Liver (tissue), 8 donors: ENCODE measurements at regions not wholly inside any gene's neighbourhood (a gene's known extent, or its start where the extent isn't known, plus 50 kb on each side); places are given as distances from the start of the nearest gene placed in this dataset.

Source experiments
- DNase-seq: peaks from one replicate; pipeline ENCODE4 v3.0.0-alpha.2; 2017; ENCODE audit warnings: low spot score
- H3K27ac ChIP-seq, 2 donors: one replicate each; pipeline ENCODE4 v1.7.0; 2013; ENCODE audit warnings: inconsistent platforms in 2 of 2, low read length in 2 of 2, control low read depth in 1 of 2, low read depth in 1 of 2, mild to moderate bottlenecking in 1 of 2
- H3K27me3 ChIP-seq, 4 donors: one replicate each; pipeline versions ENCODE4 v1.6.1 to v1.7.0; 2013; ENCODE audit warnings: low read length in 3 of 4, inconsistent platforms in 1 of 4, mild to moderate bottlenecking in 1 of 4, moderate library complexity in 1 of 4; ENCODE audit not compliant: control insufficient read depth in 4 of 4, insufficient read depth in 4 of 4
- H3K36me3 ChIP-seq, 4 donors: one replicate each; pipeline versions ENCODE4 v1.6.1 to v1.7.0; 2013; ENCODE audit warnings: low read length in 3 of 4, mild to moderate bottlenecking in 3 of 4, low read depth in 1 of 4, moderate library complexity in 1 of 4; ENCODE audit not compliant: control insufficient read depth in 4 of 4, insufficient read depth in 3 of 4
- H3K4me1 ChIP-seq, 4 donors: one replicate each; pipeline versions ENCODE4 v1.6.1 to v1.7.0; 2013; ENCODE audit warnings: low read length in 3 of 4, mild to moderate bottlenecking in 3 of 4, moderate library complexity in 1 of 4; ENCODE audit not compliant: control insufficient read depth in 4 of 4, insufficient read depth in 4 of 4
- H3K4me3 ChIP-seq, 3 donors: one replicate each; pipeline versions ENCODE4 v1.6.1 to v1.7.0; 2013; ENCODE audit warnings: low read length in 3 of 3, control low read depth in 1 of 3, low read depth in 1 of 3, mild to moderate bottlenecking in 1 of 3
- H3K9ac ChIP-seq, 2 donors: one replicate each; pipeline ENCODE4 v1.7.0; 2013; ENCODE audit warnings: low read length in 2 of 2, mild to moderate bottlenecking in 2 of 2, moderate library complexity in 2 of 2, control low read depth in 1 of 2, low read depth in 1 of 2
- H3K9me3 ChIP-seq, 4 donors: one replicate each; pipeline versions ENCODE4 v1.6.1 to v1.7.0; 2013; ENCODE audit warnings: low read length in 3 of 4; ENCODE audit not compliant: control insufficient read depth in 4 of 4
- ATF3 ChIP-seq: IDR thresholded peaks from 2 replicates; pipeline ENCODE4 v1.6.1; 2016; ENCODE audit warnings: antibody characterized with exemption
- CTCF ChIP-seq: fragments of 150-350 bp; IDR thresholded peaks from 2 replicates; pipeline ENCODE4 v1.5.1; 2017; ENCODE audit warnings: improper control_type of control experiment, low read depth, low read length; ENCODE audit not compliant: missing input control
- EGR1 ChIP-seq, 2 donors: IDR thresholded peaks; 2 replicates each; pipeline ENCODE4 v1.6.1; 2016 to 2018; ENCODE audit warnings: antibody characterized with exemption in 2 of 2, low read depth in 2 of 2
- FOXA1 ChIP-seq: IDR thresholded peaks from 2 replicates; pipeline ENCODE4 v1.6.1; 2016; ENCODE audit warnings: antibody characterized with exemption
- FOXA2 ChIP-seq: IDR thresholded peaks from 2 replicates; pipeline ENCODE4 v1.6.1; 2016; ENCODE audit warnings: antibody characterized with exemption
- GABPA ChIP-seq, 2 donors: IDR thresholded peaks in 1 of 2; conservative IDR thresholded peaks in 1 of 2; 2 replicates each; pipeline ENCODE4 v1.6.1; 2016; ENCODE audit warnings: antibody characterized with exemption in 2 of 2, mild to moderate bottlenecking in 1 of 2, moderate library complexity in 1 of 2
- HNF4A ChIP-seq, 2 donors: conservative IDR thresholded peaks; 2 replicates each; pipeline ENCODE4 v1.6.1; 2016; ENCODE audit warnings: antibody characterized with exemption in 2 of 2, mild to moderate bottlenecking in 2 of 2
- HNF4G ChIP-seq: IDR thresholded peaks from 2 replicates; pipeline ENCODE4 v1.6.1; 2016; ENCODE audit warnings: antibody characterized with exemption
- JUND ChIP-seq, 2 donors: IDR thresholded peaks; 2 replicates each; pipeline ENCODE4 v1.6.1; 2016; ENCODE audit warnings: antibody characterized with exemption in 2 of 2
- MAX ChIP-seq: IDR thresholded peaks from 2 replicates; pipeline ENCODE4 v1.6.1; 2016; ENCODE audit warnings: antibody characterized with exemption
- NR2F2 ChIP-seq: IDR thresholded peaks from 2 replicates; pipeline ENCODE4 v1.6.1; 2016; ENCODE audit warnings: antibody characterized with exemption
- RAD21 ChIP-seq, 2 donors: IDR thresholded peaks; 2 replicates each; pipeline ENCODE4 v1.6.1; 2016; ENCODE audit warnings: antibody characterized with exemption in 2 of 2, mild to moderate bottlenecking in 2 of 2
- REST ChIP-seq: IDR thresholded peaks from 2 replicates; pipeline ENCODE4 v1.6.1; 2016; ENCODE audit warnings: antibody characterized with exemption, mild to moderate bottlenecking
- RXRA ChIP-seq, 2 donors: IDR thresholded peaks; 2 replicates each; pipeline ENCODE4 v1.6.1; 2017 to 2018; ENCODE audit warnings: antibody characterized with exemption in 2 of 2, mild to moderate bottlenecking in 1 of 2
- SP1 ChIP-seq: IDR thresholded peaks from 2 replicates; pipeline ENCODE4 v1.6.1; 2018; ENCODE audit warnings: antibody characterized with exemption, mild to moderate bottlenecking
- TAF1 ChIP-seq: conservative IDR thresholded peaks from 2 replicates; pipeline ENCODE4 v1.6.1; 2016; ENCODE audit warnings: antibody characterized with exemption, mild to moderate bottlenecking
- YY1 ChIP-seq: IDR thresholded peaks from 2 replicates; pipeline ENCODE4 v1.6.1; 2016; ENCODE audit warnings: antibody characterized with exemption, mild to moderate bottlenecking
- ZBTB33 ChIP-seq: IDR thresholded peaks from 2 replicates; pipeline ENCODE4 v1.6.1; 2016; ENCODE audit warnings: antibody characterized with exemption
- WGBS: extraction: QIAGEN DNeasy Blood & Tissue Kit; methylation state at CpG from one replicate; pipeline ENCODE4 v1.1.7; 2013; 5-methylcytosine and 5-hydroxymethylcytosine counted together
- donor health status: healthy.
- donor health status: healthy.
- donor health status: healthy.
- donor health status: healthy.
- donor health status: healthy.

GRCh38 chr3:56855856-56856512 is 54.2 kb upstream of the ARHGEF3 start:
- no peaks in the 10 kb centered on the region for H3K36me3 ChIP-seq
- DNase-seq: no peak
- 70% methylated on average over 9 of the region's 9 CpGs for WGBS
- H3K4me1 ChIP-seq: no peaks in the 10 kb centered on the region
- TF ChIP-seq CTCF: peak; percentile 22
- TF ChIP-seq RAD21 (IDR thresholded peaks at IDR 0.05): peak; percentile 60 to 69
- no peak for TF ChIP-seq YY1
- no peaks in the 10 kb centered on the region for H3K27me3 ChIP-seq
- H3K27ac ChIP-seq: no peak overlapping the region
- H3K9me3 ChIP-seq: no peaks in the 10 kb centered on the region
- no peak overlapping the region for H3K9ac ChIP-seq
- no peak overlapping the region for H3K4me3 ChIP-seq

- H3K36me3 ChIP-seq: no peaks in the 10 kb centered on the region
- H3K9me3 ChIP-seq: no peaks in the 10 kb centered on the region
- no peak overlapping the region for H3K27ac ChIP-seq
- H3K9ac ChIP-seq: no peak overlapping the region
- no peaks in the 10 kb centered on the region for H3K4me1 ChIP-seq
- H3K27me3 ChIP-seq: no peaks in the 10 kb centered on the region
- TF ChIP-seq MAX (no peak), TAF1 (no peak), ATF3 (no peak), FOXA1 (no peak), YY1 (no peak), ZBTB33 (no peak), JUND (IDR thresholded peaks at IDR 0.05) (no peak), HNF4A (conservative IDR thresholded peaks at IDR 0.05) (no peak), RXRA (IDR thresholded peaks at IDR 0.05) (no peak), REST (no peak), HNF4G (no peak), RAD21 (IDR thresholded peaks at IDR 0.05) (no peak), SP1 (no peak), EGR1 (IDR thresholded peaks at IDR 0.05; ENCODE audit: low read depth in 2 of 2) (no peak), CTCF (no peak), NR2F2 (no peak), GABPA (IDR thresholded peaks at IDR 0.05 in 1 of 2, conservative IDR thresholded peaks at IDR 0.05 in 1 of 2) (no peak), FOXA2 (no peak)
- WGBS: 82% methylated on average over 5 of the region's 5 CpGs
- no peak overlapping the region for H3K4me3 ChIP-seq
- no peak for DNase-seq
Observed at GRCh38 chr3:56854856-56855611, 53.3 kb upstream of the ARHGEF3 start.
